Calu3 (cell line): ENCODE measurements at regions not wholly inside any gene's neighbourhood (a gene's known extent, or its start where the extent isn't known, plus 50 kb on each side); places are given as distances from the start of the nearest gene placed in this dataset.

Experiments used
- BruUV-seq: library from RNA; stranded (reverse); fragments of 400-500 nt; replicated peaks from 2 replicates; lab custom pipeline; 2021; lab: Mats Ljungman, UMichigan
- CTCF ChIA-PET: fragments of 300-600 bp; sonication (Branson Sonifier 250); formaldehyde crosslinking; loops from one replicate; lab custom pipeline; 2022; ENCODE audit warnings: antibody characterized with exemption; lab: Charles Lee
- DNase-seq: peaks from one replicate; pipeline ENCODE4 v3.0.0; 2022
- H3K27ac Mint-ChIP-seq: one replicate; pipeline ENCODE4 v1.8.0; 2022; ENCODE audit warnings: mixed read lengths; ENCODE audit not compliant: unreplicated experiment
- H3K27me3 Mint-ChIP-seq: one replicate; pipeline ENCODE4 v1.8.0; 2022; ENCODE audit warnings: mixed read lengths; ENCODE audit not compliant: unreplicated experiment
- H3K36me3 Mint-ChIP-seq: one replicate; pipeline ENCODE4 v1.8.0; 2022; ENCODE audit warnings: mild to moderate bottlenecking, moderate library complexity, mixed read lengths; ENCODE audit not compliant: insufficient read depth, unreplicated experiment
- H3K4me1 Mint-ChIP-seq: one replicate; pipeline ENCODE4 v1.8.0; 2022; ENCODE audit warnings: mild to moderate bottlenecking, low read depth, mixed read lengths; ENCODE audit not compliant: unreplicated experiment
- H3K4me3 Mint-ChIP-seq: one replicate; pipeline ENCODE4 v1.8.0; 2022; ENCODE audit warnings: mild to moderate bottlenecking, low read depth, moderate library complexity, mixed read lengths; ENCODE audit not compliant: unreplicated experiment
- H3K9me3 Mint-ChIP-seq: one replicate; pipeline ENCODE4 v1.8.0; 2022; ENCODE audit warnings: low read depth, mixed read lengths; ENCODE audit not compliant: unreplicated experiment
- CTCF ChIP-seq: fragments of 200-600 bp; IDR thresholded peaks from one replicate; pipeline ENCODE4 v1.8.0; 2022; ENCODE audit warnings: antibody characterized with exemption; ENCODE audit not compliant: unreplicated experiment
- intact Hi-C: fragments of 100-400 bp; cut with micrococcal nuclease; formaldehyde crosslinking; loops from one replicate; pipeline ENCODE4 v1.10.0; 2022; ENCODE audit not compliant: unreplicated experiment

GRCh38 chr10:25725917-25726716 lies 207.9 kb upstream of the MYO3A start:
- H3K4me1 Mint-ChIP-seq: no peaks in the 10 kb centered on the region
- no peaks in the 10 kb centered on the region for H3K9me3 Mint-ChIP-seq
- intact Hi-C loops: loop anchor here (1.0 kb wide), 2 partner anchors 543 to 831 kb away; no protein-coding TSS in a partner anchor
- CTCF ChIA-PET: interaction anchor here (0.5 to 1.3 kb wide), 4 partner anchors 149 to 830 kb away, joined by 3 to 6 read pairs (median 4); no protein-coding TSS in a partner anchor
- H3K4me3 Mint-ChIP-seq: no peak overlapping the region
- BruUV-seq: no TSS peak
- H3K36me3 Mint-ChIP-seq: no peaks in the 10 kb centered on the region
- H3K27ac Mint-ChIP-seq: no peak overlapping the region
- peaks cover 59% of the 10 kb centered on the region for H3K27me3 Mint-ChIP-seq
- no peak for TF ChIP-seq CTCF
- DNase-seq: peak; percentile 46

- no peaks in the 10 kb centered on the region for H3K36me3 Mint-ChIP-seq
- CTCF ChIA-PET: interaction anchor here (0.6 kb wide), 1 partner anchor 23 kb away, joined by 5 read pairs; no protein-coding TSS in a partner anchor
- H3K9me3 Mint-ChIP-seq: no peaks in the 10 kb centered on the region
- no peak for DNase-seq
- no TSS peak for BruUV-seq
- no peak overlapping the region for H3K27ac Mint-ChIP-seq
- peaks cover 8% of the 10 kb centered on the region for H3K27me3 Mint-ChIP-seq
- H3K4me3 Mint-ChIP-seq: no peak overlapping the region
- intact Hi-C loops: no loop called here
- TF ChIP-seq CTCF: no peak
- no peaks in the 10 kb centered on the region for H3K4me1 Mint-ChIP-seq
These were observed 195.3 kb upstream of the MYO3A start for GRCh38 chr10:25738776-25739175.

- intact Hi-C loops: no loop called here
- H3K9me3 Mint-ChIP-seq: no peaks in the 10 kb centered on the region
- peaks cover 8% of the 10 kb centered on the region for H3K27me3 Mint-ChIP-seq
- no peak for TF ChIP-seq CTCF
- no peaks in the 10 kb centered on the region for H3K36me3 Mint-ChIP-seq
- no peak overlapping the region for H3K27ac Mint-ChIP-seq
- DNase-seq: no peak
- CTCF ChIA-PET: no interaction called here
- no TSS peak for BruUV-seq
- H3K4me1 Mint-ChIP-seq: no peaks in the 10 kb centered on the region
- no peak overlapping the region for H3K4me3 Mint-ChIP-seq
These were observed 190.2 kb upstream of the MYO3A start for GRCh38 chr10:25743832-25744231.

GRCh38 chr10:25744574-25744973 lies 189.5 kb upstream of the MYO3A start:
- no peaks in the 10 kb centered on the region for H3K36me3 Mint-ChIP-seq
- no peak overlapping the region for H3K27ac Mint-ChIP-seq
- H3K4me1 Mint-ChIP-seq: no peaks in the 10 kb centered on the region
- peaks cover 8% of the 10 kb centered on the region for H3K27me3 Mint-ChIP-seq
- TF ChIP-seq CTCF: no peak
- intact Hi-C loops: no loop called here
- H3K9me3 Mint-ChIP-seq: no peaks in the 10 kb centered on the region
- CTCF ChIA-PET: no interaction called here
- H3K4me3 Mint-ChIP-seq: no peak overlapping the region
- BruUV-seq: no TSS peak
- no peak for DNase-seq
